Ishikawa (cell line): ENCODE measurements at regions not wholly inside any gene's neighbourhood (a gene's known extent, or its start where the extent isn't known, plus 50 kb on each side); places are given as distances from the start of the nearest gene placed in this dataset.

Source experiments
- CEBPB ChIP-seq: IDR thresholded peaks from 2 replicates; pipeline ENCODE4 v1.6.1; 2012
- CREB1 ChIP-seq: IDR thresholded peaks from 2 replicates; pipeline ENCODE4 v1.6.1; 2012; ENCODE audit warnings: low read depth
- EGR1 ChIP-seq: IDR thresholded peaks from 2 replicates; pipeline ENCODE4 v1.6.1; 2012
- EP300 ChIP-seq: IDR thresholded peaks from 2 replicates; pipeline ENCODE4 v1.6.1; 2012; ENCODE audit warnings: borderline replicate concordance
- FOXM1 ChIP-seq: IDR thresholded peaks from 2 replicates; pipeline ENCODE4 v1.6.1; 2012; ENCODE audit warnings: low read depth, borderline replicate concordance
- NFIC ChIP-seq: IDR thresholded peaks from 2 replicates; pipeline ENCODE4 v1.6.1; 2012
- RAD21 ChIP-seq: IDR thresholded peaks from 2 replicates; pipeline ENCODE4 v1.6.1; 2012; ENCODE audit warnings: low read depth
- REST ChIP-seq: IDR thresholded peaks from 2 replicates; pipeline ENCODE4 v1.6.1; 2012; ENCODE audit warnings: low read depth, mild to moderate bottlenecking
- TAF1 ChIP-seq: IDR thresholded peaks from 2 replicates; pipeline ENCODE4 v1.6.1; 2012; ENCODE audit warnings: low read depth, mild to moderate bottlenecking
- TCF12 ChIP-seq: IDR thresholded peaks from 2 replicates; pipeline ENCODE4 v1.6.1; 2012; ENCODE audit warnings: low read depth
- TEAD4 ChIP-seq: IDR thresholded peaks from 2 replicates; pipeline ENCODE4 v1.6.1; 2012
- USF1 ChIP-seq: IDR thresholded peaks from 2 replicates; pipeline ENCODE4 v1.6.1; 2012
- YY1 ChIP-seq: IDR thresholded peaks from 2 replicates; pipeline ENCODE4 v1.6.1; 2012; ENCODE audit warnings: low read depth
- ZBTB7A ChIP-seq: IDR thresholded peaks from 2 replicates; pipeline ENCODE4 v1.6.1; 2012; ENCODE audit warnings: low read depth
- TF ChIP-seq, protein P1 (sequence below): IDR thresholded peaks from 2 replicates; pipeline ENCODE4 v1.6.1; 2012

DNA sequence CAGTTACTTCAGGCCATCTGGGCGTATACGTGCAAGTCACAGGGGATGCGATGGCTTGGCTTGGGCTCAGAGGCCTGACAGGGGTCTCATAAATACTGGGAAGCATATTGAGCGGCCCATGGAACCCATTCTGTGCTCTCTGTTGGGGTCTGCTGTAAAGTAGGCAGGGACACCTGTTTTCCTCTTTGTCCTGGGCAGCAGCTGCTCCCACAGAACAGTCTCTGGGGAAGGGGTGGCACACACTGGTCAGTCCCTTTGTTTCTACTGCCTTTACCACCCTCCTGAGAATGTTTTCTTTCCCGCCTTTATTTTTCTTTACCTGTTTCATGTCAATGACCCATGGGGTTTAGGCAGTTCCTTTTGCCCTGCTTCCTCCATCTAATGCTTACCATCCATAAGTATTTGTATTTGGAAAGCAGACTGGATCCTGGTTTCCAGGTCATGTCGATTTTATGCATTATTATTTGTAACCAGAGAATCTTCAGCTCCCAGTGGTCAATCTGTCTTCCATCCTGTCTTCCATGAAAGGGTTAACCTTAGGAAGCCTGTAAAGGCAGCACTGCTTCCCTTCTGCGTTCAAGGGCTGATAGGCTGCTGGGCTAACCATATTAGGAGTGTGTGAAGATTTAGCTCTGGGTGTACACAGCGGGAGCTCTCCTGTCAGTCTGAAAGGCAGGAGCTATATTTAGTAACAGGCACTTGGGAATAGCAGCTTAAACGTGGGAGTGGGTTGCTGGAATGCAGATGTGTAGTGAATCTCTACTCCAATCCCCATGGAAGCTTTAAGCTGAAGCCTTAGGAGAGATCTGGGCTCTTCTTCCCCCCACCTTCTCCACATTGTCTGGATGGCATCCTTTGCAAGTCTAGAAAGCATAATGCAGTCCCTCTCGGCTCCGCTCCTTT, 124.0 kb downstream of the DYRK2 start:
- TF ChIP-seq EGR1 (peak; percentile 54; the same call in 1 of the 2 replicates), FOXM1 (peak; percentile 26; the same call in 1 of the 2 replicates), ZBTB7A (peak; percentile 71; the same call in 1 of the 2 replicates), RAD21 (no peak; the same call in 1 of the 2 replicates), TCF12 (peak; percentile 63; the same call in 1 of the 2 replicates), CEBPB (no peak), EP300 (peak; percentile 81), TEAD4 (peak; percentile 71), NFIC (no peak; the same call in 1 of the 2 replicates), TAF1 (no peak)
- TF ChIP-seq, protein P1, sequence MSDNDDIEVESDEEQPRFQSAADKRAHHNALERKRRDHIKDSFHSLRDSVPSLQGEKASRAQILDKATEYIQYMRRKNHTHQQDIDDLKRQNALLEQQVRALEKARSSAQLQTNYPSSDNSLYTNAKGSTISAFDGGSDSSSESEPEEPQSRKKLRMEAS: peak; percentile 43; the same call in 1 of the 2 replicates

DNA sequence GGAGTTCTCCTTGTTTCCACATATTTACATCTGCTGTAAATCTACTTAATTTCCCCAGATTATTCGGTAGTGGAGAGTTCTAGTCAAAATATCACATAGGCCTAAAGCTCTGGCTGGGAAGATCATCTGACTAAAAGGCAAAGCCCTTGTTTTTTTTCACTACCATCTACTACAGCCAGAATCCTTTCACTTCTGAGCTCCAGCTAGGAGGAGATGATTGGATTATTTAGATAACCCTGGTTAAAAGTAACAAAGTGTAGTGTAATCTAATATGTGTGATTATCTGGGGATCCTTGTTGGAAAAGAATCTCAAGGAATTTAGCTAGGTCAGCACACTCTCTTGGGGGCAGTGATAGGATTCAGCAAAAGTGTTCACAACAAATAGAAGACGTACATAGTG, 125.4 kb downstream of the DYRK2 start:
- TF ChIP-seq, protein P1: no peak
- TF ChIP-seq TAF1 (no peak), USF1 (no peak), TEAD4 (no peak), EGR1 (no peak), FOXM1 (no peak), EP300 (no peak), RAD21 (no peak), TCF12 (no peak)

DNA sequence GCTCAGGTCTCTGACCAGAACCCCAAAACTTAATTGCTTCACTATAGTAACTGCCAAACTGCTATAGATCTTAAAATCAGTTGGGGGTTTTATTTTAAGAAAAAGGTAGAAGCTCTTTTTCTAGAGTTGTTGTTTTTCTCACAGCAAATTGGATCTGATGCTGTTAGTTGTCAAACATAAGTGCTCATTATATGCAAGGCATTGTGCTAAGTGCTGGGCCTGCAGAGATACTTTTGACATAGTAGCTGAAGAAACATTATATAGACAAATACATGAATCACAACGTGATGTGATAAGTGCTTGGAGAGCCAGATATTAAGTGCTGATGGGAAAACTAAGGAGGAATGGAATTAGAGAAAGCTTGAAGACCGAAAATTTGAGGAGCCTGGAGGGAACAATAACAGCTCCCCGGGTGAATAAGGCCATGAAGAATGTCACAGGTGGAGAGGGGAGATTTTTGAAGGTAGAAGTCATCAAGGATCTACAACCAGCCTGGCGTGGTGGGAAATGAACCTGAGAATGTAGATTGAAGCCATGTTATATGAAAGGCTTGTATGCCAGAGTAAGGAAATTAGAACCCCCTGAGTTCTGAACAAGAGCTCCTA, 126.5 kb downstream of the DYRK2 start:
- 0 out of 2 replicates have a peak, but pooled peaks have one; percentile 7 for TF ChIP-seq RAD21
- TF ChIP-seq TAF1: no peak
- TF ChIP-seq NFIC: peak; percentile 56
- TF ChIP-seq, protein P1: peak; percentile 58; the same call in 1 of the 2 replicates
- peak; percentile 84 for TF ChIP-seq TEAD4
- TF ChIP-seq TCF12: peak; percentile 76
- no peak for TF ChIP-seq CEBPB
- peak; percentile 62; the same call in 1 of the 2 replicates for TF ChIP-seq EP300

- no peak for TF ChIP-seq TEAD4
- TF ChIP-seq, protein P1: 0 out of 2 replicates have a peak, but pooled peaks have one; percentile 18
Measured at GRCh38 chr12:67780580-67781084, 132.1 kb downstream of the DYRK2 start.

DNA sequence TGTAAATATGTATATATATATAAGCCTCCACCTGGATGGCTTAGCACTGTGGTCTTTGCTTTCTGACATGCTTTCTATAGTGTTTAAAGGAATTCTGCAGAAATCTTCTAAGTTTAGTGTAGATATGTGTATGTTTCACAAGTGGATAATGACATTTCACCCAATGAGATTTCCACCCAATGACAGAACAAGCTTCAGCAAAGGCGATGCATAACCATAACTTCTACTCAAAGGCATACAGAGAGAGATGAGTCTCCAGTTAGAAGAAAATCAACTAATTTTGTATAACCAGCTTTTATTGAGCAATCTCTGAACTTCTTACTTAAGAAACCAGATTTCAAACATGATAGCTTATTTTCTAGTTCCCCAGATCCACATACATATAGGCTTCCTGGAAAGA, 134.0 kb downstream of the DYRK2 start:
- TF ChIP-seq REST (no peak), USF1 (no peak), RAD21 (no peak), TCF12 (no peak), CREB1 (no peak), CEBPB (no peak), ZBTB7A (no peak), FOXM1 (no peak), YY1 (no peak), NFIC (no peak), EP300 (no peak), TAF1 (no peak), TEAD4 (no peak), EGR1 (no peak)
- TF ChIP-seq, protein P1: no peak

DNA sequence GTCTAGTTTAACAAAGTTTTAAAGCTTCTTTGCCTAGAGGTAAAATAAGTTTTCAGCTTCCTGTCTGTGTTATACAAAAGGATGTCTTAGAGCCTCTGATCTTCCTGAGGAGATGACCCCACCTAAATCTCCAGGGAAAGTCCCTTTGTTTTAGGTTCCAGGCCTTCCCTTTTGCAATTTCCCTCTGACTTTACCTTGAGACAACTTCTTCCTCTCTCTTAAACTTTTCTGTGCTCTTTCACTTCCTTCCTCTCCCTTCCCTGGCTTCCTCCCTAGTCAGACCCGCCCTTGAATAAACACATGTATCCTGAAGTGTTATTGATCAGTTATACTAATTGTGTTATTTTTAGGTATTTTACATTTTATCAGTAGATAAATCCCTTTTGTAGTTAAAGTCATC, 134.8 kb downstream of the DYRK2 start:
- no peak for TF ChIP-seq YY1
- TF ChIP-seq, protein P1: no peak
- TF ChIP-seq TEAD4: no peak
- no peak for TF ChIP-seq TAF1
- TF ChIP-seq REST: no peak
- no peak for TF ChIP-seq RAD21
- TF ChIP-seq TCF12: no peak
- TF ChIP-seq ZBTB7A: no peak
- TF ChIP-seq USF1: no peak
- TF ChIP-seq EGR1: no peak
